ENCODE measurements at regions not wholly inside any gene's neighbourhood (a gene's known extent, or its start where the extent isn't known, plus 50 kb on each side); places are given as distances from the start of the nearest gene placed in this dataset.

GRCh38 chr2:134776836-134777235 lies 58.0 kb upstream of the TMEM163 start:
- WGBS (ENCODE audit: insufficient coverage): 100% methylated on average over 2 of the region's 3 CpGs
- CTCF ChIA-PET: interaction anchor here (0.8 kb wide), 1 partner anchor 57 kb away, joined by 4 read pairs; no protein-coding TSS in a partner anchor
- Histone ChIP-seq H3K9me3 (ENCODE audit: control extremely low read depth in 1 of 5, control insufficient read depth in 4 of 5, insufficient read depth in 2 of 5, low read depth in 1 of 5, low read length in 4 of 5) (no peaks in the 10 kb centered on the region), H3K36me3 (ENCODE audit: control insufficient read depth in 4 of 4, insufficient read depth in 4 of 4, low read length in 3 of 4) (no peaks in the 10 kb centered on the region), H3K27me3 (replicated peaks in 2 of 5; ENCODE audit: control insufficient read depth in 4 of 5, insufficient read depth in 5 of 5, low read length in 4 of 5) (no peaks in the 10 kb centered on the region), H3K4me1 (ENCODE audit: control extremely low read depth in 1 of 4, control insufficient read depth in 4 of 4, insufficient read depth in 4 of 4, low read length in 3 of 4) (peaks cover 2 to 27% (median 13%) of the 10 kb centered on the region in 4 experiments), H3K4me3 (ENCODE audit: control insufficient read depth in 1 of 7, extremely low read depth in 1 of 7, insufficient read depth in 4 of 7, low read depth in 2 of 7, low read length in 6 of 7) (no peak overlapping the region), H3K27ac (ENCODE audit: insufficient read depth in 1 of 2, low read depth in 1 of 2, low read length in 2 of 2, poor library complexity in 1 of 2, severe bottlenecking in 2 of 2) (no peak overlapping the region)
- POLR2A ChIA-PET: no interaction called here
- DNase-seq: no peak

- POLR2A ChIA-PET: no interaction called here
- 100% methylated on average over 1 of the region's 4 CpGs for WGBS (ENCODE audit: insufficient coverage)
Observed at GRCh38 chr2:134777593-134777992, 58.8 kb upstream of the TMEM163 start.

GRCh38 chr2:134778372-134778771 lies 59.6 kb upstream of the TMEM163 start:
- no peak for DNase-seq
- 100% methylated on average over 1 of the region's 4 CpGs for WGBS (ENCODE audit: insufficient coverage)
- POLR2A ChIA-PET: no interaction called here
- Histone ChIP-seq H3K4me3 (ENCODE audit: control insufficient read depth in 1 of 7, extremely low read depth in 1 of 7, insufficient read depth in 4 of 7, low read depth in 2 of 7, low read length in 6 of 7) (no peak overlapping the region), H3K27me3 (replicated peaks in 2 of 5; ENCODE audit: control insufficient read depth in 4 of 5, insufficient read depth in 5 of 5, low read length in 4 of 5) (no peaks in the 10 kb centered on the region), H3K27ac (ENCODE audit: insufficient read depth in 1 of 2, low read depth in 1 of 2, low read length in 2 of 2, poor library complexity in 1 of 2, severe bottlenecking in 2 of 2) (no peak overlapping the region), H3K9me3 (ENCODE audit: control extremely low read depth in 1 of 5, control insufficient read depth in 4 of 5, insufficient read depth in 2 of 5, low read depth in 1 of 5, low read length in 4 of 5) (no peaks in the 10 kb centered on the region), H3K4me1 (ENCODE audit: control extremely low read depth in 1 of 4, control insufficient read depth in 4 of 4, insufficient read depth in 4 of 4, low read length in 3 of 4) (peaks cover 2 to 29% (median 15%) of the 10 kb centered on the region in 4 experiments), H3K36me3 (ENCODE audit: control insufficient read depth in 4 of 4, insufficient read depth in 4 of 4, low read length in 3 of 4) (no peaks in the 10 kb centered on the region)
- CTCF ChIA-PET: interaction anchor here (0.6 to 0.8 kb wide), 3 partner anchors 9 to 307 kb away, joined by 3 read pairs; no protein-coding TSS in a partner anchor

More at GRCh38 chr2:134777593-134777992, 58.8 kb upstream of the TMEM163 start:
- no peak overlapping the region for H3K27ac ChIP-seq (ENCODE audit: insufficient read depth in 1 of 2, low read depth in 1 of 2, low read length in 2 of 2, poor library complexity in 1 of 2, severe bottlenecking in 2 of 2)
- no peak for DNase-seq
- CTCF ChIA-PET: interaction anchor here (0.6 to 0.8 kb wide), 3 partner anchors 8 to 306 kb away, joined by 3 read pairs; no protein-coding TSS in a partner anchor
- no peak overlapping the region for H3K4me3 ChIP-seq (ENCODE audit: control insufficient read depth in 1 of 7, extremely low read depth in 1 of 7, insufficient read depth in 4 of 7, low read depth in 2 of 7, low read length in 6 of 7)
- peaks cover 2 to 30% (median 13%) of the 10 kb centered on the region in 4 experiments for H3K4me1 ChIP-seq (ENCODE audit: control extremely low read depth in 1 of 4, control insufficient read depth in 4 of 4, insufficient read depth in 4 of 4, low read length in 3 of 4)
- no peaks in the 10 kb centered on the region for H3K27me3 ChIP-seq (replicated peaks in 2 of 5; ENCODE audit: control insufficient read depth in 4 of 5, insufficient read depth in 5 of 5, low read length in 4 of 5)
- H3K36me3 ChIP-seq (ENCODE audit: control insufficient read depth in 4 of 4, insufficient read depth in 4 of 4, low read length in 3 of 4): no peaks in the 10 kb centered on the region
- H3K9me3 ChIP-seq (ENCODE audit: control extremely low read depth in 1 of 5, control insufficient read depth in 4 of 5, insufficient read depth in 2 of 5, low read depth in 1 of 5, low read length in 4 of 5): no peaks in the 10 kb centered on the region

- H3K36me3 ChIP-seq (ENCODE audit: control insufficient read depth in 4 of 4, insufficient read depth in 4 of 4, low read length in 3 of 4): no peaks in the 10 kb centered on the region
- H3K4me3 ChIP-seq (ENCODE audit: control insufficient read depth in 1 of 7, extremely low read depth in 1 of 7, insufficient read depth in 4 of 7, low read depth in 2 of 7, low read length in 6 of 7): no peak overlapping the region
- H3K4me1 ChIP-seq (ENCODE audit: control extremely low read depth in 1 of 4, control insufficient read depth in 4 of 4, insufficient read depth in 4 of 4, low read length in 3 of 4): peaks cover 3 to 19% (median 7%) of the 10 kb centered on the region in 4 experiments
- peaks cover 0 to 2% (median 0%) of the 10 kb centered on the region in 5 experiments for H3K27me3 ChIP-seq (replicated peaks in 2 of 5; ENCODE audit: control insufficient read depth in 4 of 5, insufficient read depth in 5 of 5, low read length in 4 of 5)
- POLR2A ChIA-PET: no interaction called here
- no peak for DNase-seq
- no peak overlapping the region for H3K27ac ChIP-seq (ENCODE audit: insufficient read depth in 1 of 2, low read depth in 1 of 2, low read length in 2 of 2, poor library complexity in 1 of 2, severe bottlenecking in 2 of 2)
- 22% methylated on average over 1 of the region's 1 CpG for WGBS (ENCODE audit: insufficient coverage)
- CTCF ChIA-PET: interaction anchor here (0.9 kb wide), 1 partner anchor 69 kb away, joined by 3 read pairs; no protein-coding TSS in a partner anchor
- no peaks in the 10 kb centered on the region for H3K9me3 ChIP-seq (ENCODE audit: control extremely low read depth in 1 of 5, control insufficient read depth in 4 of 5, insufficient read depth in 2 of 5, low read depth in 1 of 5, low read length in 4 of 5)
Observed at GRCh38 chr2:134780972-134781371, 57.4 kb upstream of the ACMSD start.

GRCh38 chr2:134782107-134782506 lies 56.3 kb upstream of the ACMSD start:
- ChIA-PET POLR2A (interaction anchor here (0.6 kb wide), 1 partner anchor 955 kb away, joined by 3 read pairs; no protein-coding TSS in a partner anchor), CTCF (no interaction called here)
- Histone ChIP-seq H3K9me3 (ENCODE audit: control extremely low read depth in 1 of 5, control insufficient read depth in 4 of 5, insufficient read depth in 2 of 5, low read depth in 1 of 5, low read length in 4 of 5) (peaks cover 0 to 5% (median 2%) of the 10 kb centered on the region in 5 experiments), H3K27ac (ENCODE audit: insufficient read depth in 1 of 2, low read depth in 1 of 2, low read length in 2 of 2, poor library complexity in 1 of 2, severe bottlenecking in 2 of 2) (no peak overlapping the region), H3K4me3 (ENCODE audit: control insufficient read depth in 1 of 7, extremely low read depth in 1 of 7, insufficient read depth in 4 of 7, low read depth in 2 of 7, low read length in 6 of 7) (no peak overlapping the region), H3K36me3 (ENCODE audit: control insufficient read depth in 4 of 4, insufficient read depth in 4 of 4, low read length in 3 of 4) (no peaks in the 10 kb centered on the region), H3K4me1 (ENCODE audit: control extremely low read depth in 1 of 4, control insufficient read depth in 4 of 4, insufficient read depth in 4 of 4, low read length in 3 of 4) (peaks cover 3 to 19% (median 6%) of the 10 kb centered on the region in 4 experiments), H3K27me3 (replicated peaks in 2 of 5; ENCODE audit: control insufficient read depth in 4 of 5, insufficient read depth in 5 of 5, low read length in 4 of 5) (peaks cover 0 to 2% (median 0%) of the 10 kb centered on the region in 5 experiments)
- WGBS (ENCODE audit: insufficient coverage): 88% methylated on average over 3 of the region's 7 CpGs
- DNase-seq: no peak

GRCh38 chr2:134782792-134783191 lies 55.6 kb upstream of the ACMSD start:
- Histone ChIP-seq H3K4me3 (ENCODE audit: control insufficient read depth in 1 of 7, extremely low read depth in 1 of 7, insufficient read depth in 4 of 7, low read depth in 2 of 7, low read length in 6 of 7) (no peak overlapping the region), H3K4me1 (ENCODE audit: control extremely low read depth in 1 of 4, control insufficient read depth in 4 of 4, insufficient read depth in 4 of 4, low read length in 3 of 4) (peaks cover 3 to 19% (median 6%) of the 10 kb centered on the region in 4 experiments), H3K27me3 (replicated peaks in 2 of 5; ENCODE audit: control insufficient read depth in 4 of 5, insufficient read depth in 5 of 5, low read length in 4 of 5) (peaks cover 0 to 2% (median 0%) of the 10 kb centered on the region in 5 experiments), H3K36me3 (ENCODE audit: control insufficient read depth in 4 of 4, insufficient read depth in 4 of 4, low read length in 3 of 4) (no peaks in the 10 kb centered on the region), H3K27ac (ENCODE audit: insufficient read depth in 1 of 2, low read depth in 1 of 2, low read length in 2 of 2, poor library complexity in 1 of 2, severe bottlenecking in 2 of 2) (no peak overlapping the region), H3K9me3 (ENCODE audit: control extremely low read depth in 1 of 5, control insufficient read depth in 4 of 5, insufficient read depth in 2 of 5, low read depth in 1 of 5, low read length in 4 of 5) (peaks cover 0 to 5% (median 2%) of the 10 kb centered on the region in 5 experiments)
- CTCF ChIA-PET: no interaction called here
- DNase-seq: peak in 2 of 3 donors; percentile 37 to 56
- WGBS (ENCODE audit: insufficient coverage): 0% methylated on average over 1 of the region's 3 CpGs
- POLR2A ChIA-PET: interaction anchor here (0.6 kb wide), 1 partner anchor 956 kb away, joined by 3 read pairs; no protein-coding TSS in a partner anchor

GRCh38 chr2:134783912-134784311 lies 54.5 kb upstream of the ACMSD start:
- H3K36me3 ChIP-seq (ENCODE audit: control insufficient read depth in 4 of 4, insufficient read depth in 4 of 4, low read length in 3 of 4): no peaks in the 10 kb centered on the region
- no peak overlapping the region for H3K4me3 ChIP-seq (ENCODE audit: control insufficient read depth in 1 of 7, extremely low read depth in 1 of 7, insufficient read depth in 4 of 7, low read depth in 2 of 7, low read length in 6 of 7)
- 0% methylated on average over 2 of the region's 2 CpGs for WGBS (ENCODE audit: insufficient coverage)
- CTCF ChIA-PET: no interaction called here
- H3K27me3 ChIP-seq (replicated peaks in 2 of 5; ENCODE audit: control insufficient read depth in 4 of 5, insufficient read depth in 5 of 5, low read length in 4 of 5): peaks cover 0 to 2% (median 0%) of the 10 kb centered on the region in 5 experiments
- peak; percentile 14 to 78 (median 74) for DNase-seq
- H3K4me1 ChIP-seq (ENCODE audit: control extremely low read depth in 1 of 4, control insufficient read depth in 4 of 4, insufficient read depth in 4 of 4, low read length in 3 of 4): peaks cover 3 to 19% (median 6%) of the 10 kb centered on the region in 4 experiments
- H3K27ac ChIP-seq (ENCODE audit: insufficient read depth in 1 of 2, low read depth in 1 of 2, low read length in 2 of 2, poor library complexity in 1 of 2, severe bottlenecking in 2 of 2): no peak overlapping the region
- POLR2A ChIA-PET: no interaction called here
- peaks cover 0 to 5% (median 2%) of the 10 kb centered on the region in 5 experiments for H3K9me3 ChIP-seq (ENCODE audit: control extremely low read depth in 1 of 5, control insufficient read depth in 4 of 5, insufficient read depth in 2 of 5, low read depth in 1 of 5, low read length in 4 of 5)

All from common myeloid progenitor, CD34-positive (primary cell).